Ovary (tissue), 7 donors: ENCODE measurements at regions not wholly inside any gene's neighbourhood (a gene's known extent, or its start where the extent isn't known, plus 50 kb on each side); places are given as distances from the start of the nearest gene placed in this dataset.

ENCODE experiments used
- DNase-seq, 5 donors: peaks; one replicate each; pipeline ENCODE4 v3.0.0-alpha.2; 2019 to 2020
- H3K27ac ChIP-seq, 2 donors: fragments of 200-600 bp; one replicate each; pipeline versions ENCODE4 v1.5.1 to v1.8.0; 2019 to 2022
- H3K27me3 ChIP-seq: fragments of 200-600 bp; one replicate; pipeline ENCODE4 v1.8.0; 2022
- H3K36me3 ChIP-seq: fragments of 200-600 bp; sonication (generic); one replicate; pipeline ENCODE4 v1.5.1; 2019
- H3K4me1 ChIP-seq: one replicate; pipeline ENCODE4 v1.8.1; 2013; ENCODE audit warnings: mild to moderate bottlenecking, moderate library complexity; ENCODE audit not compliant: insufficient read depth
- H3K4me3 ChIP-seq: fragments of 200-600 bp; sonication (generic); one replicate; pipeline ENCODE4 v1.5.1; 2017
- H3K9me3 ChIP-seq, 2 donors: fragments of 200-600 bp in 1 of 2; sonication (generic) in 1 of 2; one replicate each; pipeline versions ENCODE4 v1.5.1 to v1.8.1; 2013 to 2019; ENCODE audit warnings: mild to moderate bottlenecking in 1 of 2, moderate library complexity in 1 of 2
- EP300 ChIP-seq: sonication (generic); formaldehyde crosslinking; IDR thresholded peaks from one replicate; pipeline ENCODE4 v1.6.1; 2017; ENCODE audit warnings: antibody characterized with exemption
- POLR2A ChIP-seq: fragments of 450-650 bp; IDR thresholded peaks from one replicate; pipeline ENCODE4 v1.6.1; 2017; ENCODE audit warnings: antibody characterized with exemption, mild to moderate bottlenecking, moderate library complexity
- WGBS, 3 donors: extraction: QIAGEN DNeasy Blood & Tissue Kit in 1 of 3; methylation state at CpG; one replicate each; pipeline versions ENCODE4 v1.1.5 to v1.1.7; 2013 to 2017; 5-methylcytosine and 5-hydroxymethylcytosine counted together
- intact Hi-C, 4 donors: fragments of 100-400 bp; cut with DNase I; formaldehyde crosslinking; loops; one replicate each; pipeline versions ENCODE4 v1.11.0 to v1.15.1; 2022 to 2023
- TF ChIP-seq, protein P1 (sequence below), 3 donors: fragments of 450-650 bp in 2 of 3; fragments of 200-600 bp in 1 of 3; IDR thresholded peaks; one replicate each; pipeline versions ENCODE4 v1.5.1 to v1.8.0; 2016 to 2022; ENCODE audit warnings: antibody characterized with exemption in 3 of 3, mild to moderate bottlenecking in 1 of 3
- donor health status: DM: no; HTN: no; CAD: no; lungs with moderate emphysema.
- donor health status: DM: no; HTN: no; CAD: no.
- donor health status: Bipolar disorder and iron deficiency.
- donor health status: DM: no; HTN: no; CAD: no.
- donor health status: DM: yes; HTN: yes; CAD: no.

DNA sequence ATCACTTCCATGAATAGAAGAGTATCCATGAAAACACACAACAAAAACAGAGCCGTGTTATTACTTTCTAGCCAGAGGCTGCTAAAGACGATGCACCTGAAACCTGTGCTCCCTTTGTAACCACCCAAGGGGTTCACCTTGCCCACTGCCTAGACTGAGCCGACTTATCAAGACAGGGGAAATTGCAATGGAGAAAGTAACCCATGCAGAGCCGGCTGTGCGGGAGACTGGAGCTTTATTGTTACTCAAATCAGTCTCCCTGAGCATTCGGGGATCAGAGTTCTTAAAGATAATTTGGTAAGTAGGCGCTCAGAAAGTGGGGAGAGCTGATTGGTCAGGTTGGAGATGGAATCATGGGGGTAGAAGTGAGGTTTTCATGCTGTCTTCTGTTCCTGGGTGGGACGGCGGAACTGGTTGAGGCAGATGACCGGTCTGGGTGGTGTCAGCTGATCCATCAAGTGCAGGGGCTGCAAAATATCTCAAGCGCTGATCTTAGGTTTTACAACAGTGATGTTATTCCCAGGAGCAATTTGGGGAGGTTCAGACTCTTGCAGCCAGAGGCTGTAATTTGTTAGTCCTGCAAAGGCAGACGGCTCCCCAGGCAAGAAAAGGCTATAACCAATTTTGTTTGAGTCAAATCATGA is 366.6 kb downstream of the PREX1 start:
- DNase-seq = no peak
- H3K27ac ChIP-seq = no peak overlapping the region
- WGBS, 3 donors = 46 to 57% (median 50%) methylated on average over 12 of the region's 12 CpGs
- H3K27me3 ChIP-seq = no peaks in the 10 kb centered on the region
- H3K36me3 ChIP-seq = no peaks in the 10 kb centered on the region
- no peak overlapping the region for H3K4me3 ChIP-seq
- no peaks in the 10 kb centered on the region for H3K4me1 ChIP-seq
- TF ChIP-seq, protein P1, sequence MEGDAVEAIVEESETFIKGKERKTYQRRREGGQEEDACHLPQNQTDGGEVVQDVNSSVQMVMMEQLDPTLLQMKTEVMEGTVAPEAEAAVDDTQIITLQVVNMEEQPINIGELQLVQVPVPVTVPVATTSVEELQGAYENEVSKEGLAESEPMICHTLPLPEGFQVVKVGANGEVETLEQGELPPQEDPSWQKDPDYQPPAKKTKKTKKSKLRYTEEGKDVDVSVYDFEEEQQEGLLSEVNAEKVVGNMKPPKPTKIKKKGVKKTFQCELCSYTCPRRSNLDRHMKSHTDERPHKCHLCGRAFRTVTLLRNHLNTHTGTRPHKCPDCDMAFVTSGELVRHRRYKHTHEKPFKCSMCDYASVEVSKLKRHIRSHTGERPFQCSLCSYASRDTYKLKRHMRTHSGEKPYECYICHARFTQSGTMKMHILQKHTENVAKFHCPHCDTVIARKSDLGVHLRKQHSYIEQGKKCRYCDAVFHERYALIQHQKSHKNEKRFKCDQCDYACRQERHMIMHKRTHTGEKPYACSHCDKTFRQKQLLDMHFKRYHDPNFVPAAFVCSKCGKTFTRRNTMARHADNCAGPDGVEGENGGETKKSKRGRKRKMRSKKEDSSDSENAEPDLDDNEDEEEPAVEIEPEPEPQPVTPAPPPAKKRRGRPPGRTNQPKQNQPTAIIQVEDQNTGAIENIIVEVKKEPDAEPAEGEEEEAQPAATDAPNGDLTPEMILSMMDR (IDR thresholded peaks at IDR 0.05) = no peak
- TF ChIP-seq EP300 (no peak), POLR2A (no peak)
- intact Hi-C loops = no loop called here
- H3K9me3 ChIP-seq = no peaks in the 10 kb centered on the region

DNA sequence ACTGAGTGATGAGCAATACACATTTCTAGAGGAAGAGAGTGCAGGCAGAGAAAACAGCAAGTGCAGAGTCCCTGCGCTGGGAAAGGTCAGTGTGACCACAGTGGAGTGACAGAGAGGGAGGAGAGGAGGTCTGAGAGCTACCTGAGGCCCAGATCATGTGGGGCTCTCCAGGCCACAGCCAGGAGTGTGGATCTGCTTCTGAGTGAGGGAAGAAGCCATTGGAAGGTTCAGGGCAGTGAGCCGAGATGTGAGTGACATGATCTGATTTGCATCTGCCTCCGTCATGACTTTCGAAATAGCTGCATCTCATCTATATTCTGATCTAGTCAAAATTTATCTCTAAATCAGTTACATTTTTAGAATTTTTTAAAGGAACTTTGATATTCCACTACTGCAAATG is 367.1 kb downstream of the PREX1 start:
- DNase-seq = no peak
- Histone ChIP-seq H3K36me3 (no peaks in the 10 kb centered on the region), H3K27ac (no peak overlapping the region), H3K9me3 (no peaks in the 10 kb centered on the region), H3K4me1 (no peaks in the 10 kb centered on the region), H3K4me3 (no peak overlapping the region), H3K27me3 (no peaks in the 10 kb centered on the region)
- WGBS, 3 donors = 89 to 93% (median 91%) methylated on average over 4 of the region's 4 CpGs
- TF ChIP-seq, protein P1 (IDR thresholded peaks at IDR 0.05) = no peak
- TF ChIP-seq EP300 (no peak), POLR2A (no peak)
- intact Hi-C loops = no loop called here

DNA sequence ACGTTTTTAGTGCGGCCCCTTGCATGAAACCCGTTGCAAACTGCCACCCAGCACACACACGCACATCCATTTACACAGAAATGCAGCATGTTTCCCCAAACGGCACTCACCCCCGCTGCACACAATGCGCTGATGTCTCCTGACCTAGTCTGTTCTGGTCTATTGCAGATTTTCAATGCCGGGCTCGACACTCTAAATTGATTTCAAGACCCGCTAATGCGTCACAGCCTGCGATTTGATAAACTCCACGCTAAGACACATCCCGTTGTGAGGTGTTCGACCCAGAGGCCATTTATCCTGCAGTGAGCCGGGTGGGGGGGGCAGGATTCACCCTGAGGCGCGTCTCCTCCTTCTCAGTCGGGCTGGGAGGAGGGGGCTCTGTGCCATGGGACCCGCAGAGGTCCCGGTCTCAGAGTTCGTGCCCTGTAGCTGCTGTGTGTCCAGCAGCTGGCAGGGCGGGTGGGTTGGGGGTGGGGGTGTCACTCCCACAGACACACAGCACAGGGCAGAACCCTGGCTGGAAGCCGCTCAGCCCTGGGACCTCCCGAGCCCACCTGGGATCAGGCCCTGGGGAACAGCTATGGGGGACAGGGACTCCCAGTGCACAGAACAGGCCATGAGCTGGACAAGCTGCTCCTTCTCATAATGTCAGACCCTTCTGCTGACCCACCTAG is 367.9 kb downstream of the PREX1 start:
- Histone ChIP-seq H3K27ac (no peak overlapping the region), H3K4me1 (no peaks in the 10 kb centered on the region), H3K27me3 (no peaks in the 10 kb centered on the region), H3K4me3 (no peak overlapping the region), H3K36me3 (no peaks in the 10 kb centered on the region), H3K9me3 (no peaks in the 10 kb centered on the region)
- DNase-seq = no peak
- TF ChIP-seq POLR2A (no peak), EP300 (no peak)
- TF ChIP-seq, protein P1 (IDR thresholded peaks at IDR 0.05) = no peak
- 64 to 80% (median 68%) methylated on average over 15 to 25 of the region's 25 CpGs for WGBS, 3 donors
- intact Hi-C loops = no loop called here

- Histone ChIP-seq H3K27me3 (no peaks in the 10 kb centered on the region), H3K4me3 (no peak overlapping the region), H3K27ac (no peak overlapping the region), H3K36me3 (no peaks in the 10 kb centered on the region), H3K4me1 (no peaks in the 10 kb centered on the region), H3K9me3 (no peaks in the 10 kb centered on the region)
- 87 to 90% (median 89%) methylated on average over 12 of the region's 12 CpGs for WGBS, 3 donors
- TF ChIP-seq, protein P1 (IDR thresholded peaks at IDR 0.05) = no peak
- TF ChIP-seq POLR2A (no peak), EP300 (no peak)
- intact Hi-C loops = no loop called here
- DNase-seq = no peak
Observed at GRCh38 chr20:48458601-48459385, 369.0 kb downstream of the PREX1 start.
